HepG2 (cell line): ENCODE measurements at regions not wholly inside any gene's neighbourhood (a gene's known extent, or its start where the extent isn't known, plus 50 kb on each side); places are given as distances from the start of the nearest gene placed in this dataset.

Experiments used
- GATAD2A ChIP-seq: IDR thresholded peaks from 2 replicates; pipeline ENCODE4 v1.6.1; 2016
- KDM5A ChIP-seq: fragments of 200-600 bp; sonication (generic); IDR thresholded peaks from 2 replicates; pipeline ENCODE4 v1.7.0; 2018; ENCODE audit warnings: antibody characterized with exemption, mild to moderate bottlenecking, low read length, borderline replicate concordance
- MAZ ChIP-seq, 2 experiments: sonication (generic) in 1 of 2; formaldehyde crosslinking in 1 of 2; IDR thresholded peaks; 2 replicates each; pipeline versions ENCODE4 v1.5.0 to v1.6.1; 2012 to 2020; ENCODE audit warnings: low read depth in 2 of 2, mild to moderate bottlenecking in 2 of 2, borderline replicate concordance in 1 of 2, improper control_type of control experiment in 1 of 2, low read length in 1 of 2, missing genetic modification reagents in 1 of 2, moderate library complexity in 1 of 2
- MYPOP ChIP-seq: sonication (generic); formaldehyde crosslinking; IDR thresholded peaks from 2 replicates; pipeline ENCODE4 v1.8.1; 2023; ENCODE audit warnings: mild to moderate bottlenecking, moderate library complexity, missing genetic modification reagents
- NFE2 ChIP-seq: sonication (generic); formaldehyde crosslinking; IDR thresholded peaks from 2 replicates; pipeline ENCODE4 v1.4.0; 2020; ENCODE audit warnings: missing genetic modification reagents
- NR3C1 ChIP-seq: sonication (generic); formaldehyde crosslinking; IDR thresholded peaks from 2 replicates; pipeline ENCODE4 v1.4.0; 2020; ENCODE audit warnings: missing genetic modification reagents
- PHF8 ChIP-seq: sonication (generic); formaldehyde crosslinking; IDR thresholded peaks from 2 replicates; pipeline ENCODE4 v1.5.0; 2020; ENCODE audit warnings: missing genetic modification reagents
- UBTF ChIP-seq: sonication (generic); formaldehyde crosslinking; IDR thresholded peaks from 2 replicates; pipeline ENCODE4 v1.4.0; 2020; ENCODE audit warnings: mild to moderate bottlenecking, missing genetic modification reagents
- ZBED4 ChIP-seq: sonication (generic); formaldehyde crosslinking; IDR thresholded peaks from 2 replicates; pipeline ENCODE4 v1.4.0; 2020; ENCODE audit warnings: missing genetic modification reagents, borderline replicate concordance
- ZBTB46 ChIP-seq: sonication (generic); formaldehyde crosslinking; IDR thresholded peaks from 2 replicates; pipeline ENCODE4 v1.4.0; 2020; ENCODE audit warnings: mild to moderate bottlenecking, missing genetic modification reagents, borderline replicate concordance
- ZMYM3 ChIP-seq: sonication (generic); formaldehyde crosslinking; IDR thresholded peaks from 2 replicates; pipeline ENCODE4 v1.5.1; 2020; ENCODE audit warnings: mild to moderate bottlenecking, missing genetic modification reagents
- ZNF136 ChIP-seq: sonication (generic); formaldehyde crosslinking; IDR thresholded peaks from 2 replicates; pipeline ENCODE4 v1.8.1; 2022; ENCODE audit warnings: low read depth, mild to moderate bottlenecking, moderate library complexity, missing genetic modification reagents
- ZNF543 ChIP-seq: sonication (generic); formaldehyde crosslinking; IDR thresholded peaks from 2 replicates; pipeline ENCODE4 v1.4.0; 2020; ENCODE audit warnings: mild to moderate bottlenecking, missing genetic modification reagents
- ZNF616 ChIP-seq: sonication (generic); formaldehyde crosslinking; IDR thresholded peaks from 2 replicates; pipeline ENCODE4 v1.5.0; 2020; ENCODE audit warnings: low read depth, mild to moderate bottlenecking, missing genetic modification reagents
- ZNF790 ChIP-seq: sonication (generic); formaldehyde crosslinking; IDR thresholded peaks from 2 replicates; pipeline ENCODE4 v1.8.0; 2022; ENCODE audit warnings: missing genetic modification reagents, mild to moderate bottlenecking, borderline replicate concordance
- TF ChIP-seq, protein P1 (sequence below): sonication (generic); formaldehyde crosslinking; IDR thresholded peaks from 2 replicates; pipeline ENCODE4 v1.8.0; 2022; ENCODE audit warnings: low read depth, missing genetic modification reagents

- TF ChIP-seq NR3C1 = no peak
- TF ChIP-seq ZMYM3 (CRISPR knock-in tag) = peak; percentile 68; the same call in 1 of the 2 replicates
- no peak for TF ChIP-seq NFE2 (CRISPR knock-in tag)
- no peak; the same call in 1 of the 2 replicates for TF ChIP-seq KDM5A
- TF ChIP-seq ZNF790 (CRISPR knock-in tag) = no peak
- TF ChIP-seq MYPOP (CRISPR knock-in tag) = peak; percentile 94
- no peak for TF ChIP-seq ZNF616 (CRISPR knock-in tag)
- peak; percentile 55; the same call in 1 of the 2 replicates for TF ChIP-seq MAZ (IDR thresholded peaks at IDR 0.05; ENCODE audit: borderline replicate concordance, low read depth, low read length)
- TF ChIP-seq MAZ (CRISPR knock-in tag; IDR thresholded peaks at IDR 0.05; ENCODE audit: low read depth) = no peak; the same call in none of the 2 replicates
- no peak; the same call in 1 of the 2 replicates for TF ChIP-seq ZBED4
- peak; percentile 52; the same call in 1 of the 2 replicates for TF ChIP-seq UBTF (CRISPR knock-in tag)
- peak; percentile 73; the same call in 1 of the 2 replicates for TF ChIP-seq ZNF136 (CRISPR knock-in tag)
- no peak for TF ChIP-seq ZBTB46
- 0 out of 2 replicates have a peak, but pooled peaks have one; percentile 16 for TF ChIP-seq PHF8 (CRISPR knock-in tag)
- TF ChIP-seq ZNF543 (CRISPR knock-in tag) = peak; percentile 90; the same call in 1 of the 2 replicates
- peak; percentile 92 for TF ChIP-seq GATAD2A
- TF ChIP-seq, protein P1, sequence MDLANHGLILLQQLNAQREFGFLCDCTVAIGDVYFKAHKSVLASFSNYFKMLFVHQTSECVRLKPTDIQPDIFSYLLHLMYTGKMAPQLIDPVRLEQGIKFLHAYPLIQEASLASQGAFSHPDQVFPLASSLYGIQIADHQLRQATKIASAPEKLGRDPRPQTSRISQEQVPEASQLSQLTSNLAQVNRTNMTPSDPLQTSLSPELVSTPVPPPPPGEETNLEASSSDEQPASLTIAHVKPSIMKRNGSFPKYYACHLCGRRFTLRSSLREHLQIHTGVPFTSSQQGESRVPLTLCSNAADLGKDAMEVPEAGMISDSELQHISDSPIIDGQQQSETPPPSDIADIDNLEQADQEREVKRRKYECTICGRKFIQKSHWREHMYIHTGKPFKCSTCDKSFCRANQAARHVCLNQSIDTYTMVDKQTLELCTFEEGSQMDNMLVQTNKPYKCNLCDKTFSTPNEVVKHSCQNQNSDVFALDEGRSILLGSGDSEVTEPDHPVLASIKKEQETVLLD (CRISPR knock-in tag) = no peak
These were observed 590.8 kb upstream of the ID2 start (continued) for GRCh38 chr2:8090748-8091700.
